ENCODE measurements at regions not wholly inside any gene's neighbourhood (a gene's known extent, or its start where the extent isn't known, plus 50 kb on each side); places are given as distances from the start of the nearest gene placed in this dataset.

DNA sequence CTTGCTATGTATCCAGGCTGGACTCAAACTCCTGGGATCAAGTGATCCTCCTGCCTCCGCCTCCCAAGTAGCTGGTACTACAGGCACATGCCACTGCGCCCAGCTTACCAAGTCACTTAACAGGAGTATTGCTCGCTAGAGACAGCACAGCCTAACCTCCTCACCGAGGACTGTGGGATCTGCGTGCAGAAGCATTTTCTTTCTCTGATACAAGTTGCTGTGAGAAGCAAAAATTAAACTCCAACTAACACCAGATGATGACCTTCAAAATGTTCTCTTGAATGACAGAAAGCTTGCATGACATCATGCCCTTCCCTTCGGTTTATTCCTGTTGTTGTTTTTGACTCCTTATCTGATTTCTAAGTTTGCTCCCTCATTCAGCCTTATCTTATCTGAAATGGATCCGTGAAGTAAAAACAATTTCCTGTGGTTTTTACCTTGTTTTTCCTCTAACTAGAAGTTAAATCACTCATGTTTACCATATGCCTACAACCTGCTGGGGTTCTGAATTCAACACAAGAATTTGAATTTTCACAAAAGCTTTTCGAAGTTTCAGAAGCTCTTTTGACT, 94.4 kb upstream of the KIF5B start:
- H3K4me3 ChIP-seq (replicated peaks; ENCODE audit: low read depth, low read length) = no peak overlapping the region
- TF ChIP-seq, protein P1, sequence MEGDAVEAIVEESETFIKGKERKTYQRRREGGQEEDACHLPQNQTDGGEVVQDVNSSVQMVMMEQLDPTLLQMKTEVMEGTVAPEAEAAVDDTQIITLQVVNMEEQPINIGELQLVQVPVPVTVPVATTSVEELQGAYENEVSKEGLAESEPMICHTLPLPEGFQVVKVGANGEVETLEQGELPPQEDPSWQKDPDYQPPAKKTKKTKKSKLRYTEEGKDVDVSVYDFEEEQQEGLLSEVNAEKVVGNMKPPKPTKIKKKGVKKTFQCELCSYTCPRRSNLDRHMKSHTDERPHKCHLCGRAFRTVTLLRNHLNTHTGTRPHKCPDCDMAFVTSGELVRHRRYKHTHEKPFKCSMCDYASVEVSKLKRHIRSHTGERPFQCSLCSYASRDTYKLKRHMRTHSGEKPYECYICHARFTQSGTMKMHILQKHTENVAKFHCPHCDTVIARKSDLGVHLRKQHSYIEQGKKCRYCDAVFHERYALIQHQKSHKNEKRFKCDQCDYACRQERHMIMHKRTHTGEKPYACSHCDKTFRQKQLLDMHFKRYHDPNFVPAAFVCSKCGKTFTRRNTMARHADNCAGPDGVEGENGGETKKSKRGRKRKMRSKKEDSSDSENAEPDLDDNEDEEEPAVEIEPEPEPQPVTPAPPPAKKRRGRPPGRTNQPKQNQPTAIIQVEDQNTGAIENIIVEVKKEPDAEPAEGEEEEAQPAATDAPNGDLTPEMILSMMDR (IDR thresholded peaks at IDR 0.05; ENCODE audit: low read depth, low read length, missing control alignments) = no peak
- no peak for DNase-seq (ENCODE audit: extremely low read depth, low read depth)

DNA sequence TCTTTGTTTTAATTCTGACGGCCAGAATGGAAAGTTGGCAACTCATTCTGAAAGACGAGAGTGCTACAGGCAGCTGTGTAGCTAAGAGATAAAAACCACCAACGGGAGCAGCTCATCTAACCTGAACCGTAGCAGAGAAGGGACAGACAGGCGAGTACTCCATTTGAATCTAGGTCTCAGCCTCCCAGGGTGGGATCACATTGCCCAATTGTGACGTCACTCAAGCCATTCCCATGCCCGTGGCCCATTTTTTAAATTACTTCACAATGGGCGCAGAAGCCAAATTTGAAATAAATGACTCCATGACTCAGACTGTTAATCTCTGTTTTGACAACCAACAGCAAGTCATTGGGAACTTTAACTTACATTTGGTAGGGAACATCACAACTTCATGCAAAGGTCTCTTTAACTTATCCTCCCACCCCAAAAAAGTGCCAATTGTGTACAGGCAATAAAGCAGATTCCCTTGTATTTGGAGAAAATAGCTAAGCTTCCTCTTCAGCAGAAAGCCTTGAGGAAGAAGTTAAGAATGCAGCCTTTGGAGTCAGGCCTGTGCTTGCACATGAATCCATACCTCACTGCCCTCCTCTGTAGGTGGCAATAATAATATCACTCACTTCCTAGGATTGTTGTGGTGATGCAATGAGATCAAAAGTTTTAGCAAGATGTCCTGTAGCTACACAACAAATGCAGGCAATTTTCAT, 93.2 kb upstream of the KIF5B start:
- no peak overlapping the region for H3K4me3 ChIP-seq (replicated peaks; ENCODE audit: low read depth, low read length)
- TF ChIP-seq, protein P1 (IDR thresholded peaks at IDR 0.05; ENCODE audit: low read depth, low read length, missing control alignments) = no peak
- DNase-seq (ENCODE audit: extremely low read depth, low read depth) = no peak

DNA sequence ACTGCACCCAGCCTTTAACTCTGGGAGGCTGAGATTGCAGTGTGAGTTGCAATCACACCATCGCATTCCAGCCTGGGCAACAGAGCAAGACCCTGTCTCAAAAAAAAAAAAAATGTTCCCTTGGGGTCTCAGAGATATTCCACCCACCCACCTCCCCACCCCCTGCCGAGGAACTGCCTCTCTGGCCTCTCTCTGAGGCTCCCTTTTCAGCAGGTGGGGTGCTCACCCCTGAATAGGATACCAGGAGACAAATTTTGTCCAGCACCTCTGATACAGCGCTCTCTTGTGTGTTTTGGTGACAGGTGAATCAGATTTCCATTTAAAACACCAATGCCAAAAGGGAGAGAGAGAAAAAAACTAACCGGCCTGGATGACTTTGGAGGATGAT, 92.6 kb upstream of the KIF5B start:
- H3K4me3 ChIP-seq (replicated peaks; ENCODE audit: low read depth, low read length) = no peak overlapping the region
- TF ChIP-seq, protein P1 (IDR thresholded peaks at IDR 0.05; ENCODE audit: low read depth, low read length, missing control alignments) = no peak
- DNase-seq (ENCODE audit: extremely low read depth, low read depth) = no peak

DNA sequence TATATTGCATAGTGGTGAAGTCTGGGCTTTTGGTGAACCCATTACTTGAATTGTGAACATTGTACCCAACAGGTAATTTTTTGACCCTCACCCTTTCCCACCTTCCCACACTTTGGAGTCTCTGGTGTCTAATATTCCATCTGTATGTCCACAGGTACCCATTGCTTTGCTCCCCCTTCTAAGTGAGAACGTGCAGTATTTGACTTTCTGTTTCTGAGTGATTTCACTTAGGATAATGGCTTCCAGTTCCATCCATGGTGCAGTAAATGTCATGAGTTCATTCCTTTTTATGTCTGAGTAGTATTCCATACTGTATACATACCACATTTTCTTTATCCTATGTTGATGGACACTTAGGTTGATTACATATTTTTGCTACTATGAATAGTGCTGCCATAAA, 91.5 kb upstream of the KIF5B start:
- DNase-seq (ENCODE audit: extremely low read depth, low read depth) = no peak
- H3K4me3 ChIP-seq (replicated peaks; ENCODE audit: low read depth, low read length) = no peak overlapping the region
- TF ChIP-seq, protein P1 (IDR thresholded peaks at IDR 0.05; ENCODE audit: low read depth, low read length, missing control alignments) = no peak

DNA sequence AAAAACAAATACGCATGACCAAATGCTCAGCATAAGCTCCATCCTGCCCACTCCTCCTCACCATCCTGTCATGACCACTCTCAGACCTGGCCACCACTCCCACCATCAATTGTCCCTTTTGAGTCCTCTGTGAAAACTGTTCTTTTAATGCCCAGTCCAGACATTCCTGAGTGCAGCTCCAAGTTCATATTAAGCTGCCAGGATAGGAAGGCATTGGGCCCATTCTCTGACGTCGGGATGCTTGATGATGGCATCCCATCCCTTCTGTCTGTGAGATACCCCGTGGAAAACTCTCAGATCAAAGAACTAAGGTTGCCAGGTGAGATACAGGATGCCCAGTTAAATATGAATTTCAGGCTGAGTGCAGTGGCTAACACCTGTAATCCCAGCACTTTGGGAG, 89.9 kb upstream of the KIF5B start:
- no peak for DNase-seq (ENCODE audit: extremely low read depth, low read depth)
- no peak overlapping the region for H3K4me3 ChIP-seq (replicated peaks; ENCODE audit: low read depth, low read length)
- TF ChIP-seq, protein P1 (IDR thresholded peaks at IDR 0.05; ENCODE audit: low read depth, low read length, missing control alignments) = no peak

DNA sequence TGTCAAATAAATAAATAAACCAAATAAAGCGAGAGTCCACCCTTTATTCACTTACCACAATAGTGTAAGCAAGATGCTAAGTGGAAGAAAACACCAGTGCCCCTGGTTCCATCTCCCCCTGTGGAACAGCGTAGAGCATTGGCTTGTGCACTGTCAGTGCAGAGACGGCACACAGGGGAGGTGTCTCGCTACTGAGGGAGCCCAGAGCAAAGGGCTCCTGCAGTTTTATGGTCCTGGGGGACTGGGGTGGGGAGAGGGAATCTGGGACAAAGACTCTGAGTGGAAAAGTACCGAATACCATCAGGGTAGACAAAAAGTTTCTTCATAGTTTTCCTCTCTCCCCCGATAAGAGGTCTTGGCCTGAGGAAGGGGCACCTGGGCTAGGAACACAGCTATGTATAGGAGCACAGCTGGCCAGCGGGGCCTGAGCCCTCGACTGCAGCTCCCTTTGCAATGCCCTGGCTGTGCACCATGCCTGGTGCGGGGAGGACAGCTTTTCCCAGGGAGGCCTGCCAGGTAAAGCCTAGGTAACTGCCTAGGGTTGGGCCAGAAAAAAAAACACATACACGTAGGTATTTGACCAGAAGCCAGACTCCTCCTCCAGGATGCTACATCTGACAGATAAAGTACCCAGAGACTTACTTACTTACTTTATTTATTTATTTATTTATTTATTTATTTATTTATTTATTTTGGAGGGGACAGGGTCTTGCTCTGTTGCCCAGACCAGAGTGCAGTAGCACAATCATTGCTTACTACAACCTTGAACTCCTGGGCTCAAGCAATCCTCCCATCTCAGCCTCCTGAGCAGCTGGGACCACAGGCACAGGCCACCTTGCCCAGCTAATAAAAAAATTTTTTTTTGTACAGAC, 88.8 kb upstream of the KIF5B start:
- DNase-seq (ENCODE audit: extremely low read depth, low read depth) = no peak
- TF ChIP-seq, protein P1 (IDR thresholded peaks at IDR 0.05; ENCODE audit: low read depth, low read length, missing control alignments) = no peak
- H3K4me3 ChIP-seq (replicated peaks; ENCODE audit: low read depth, low read length) = no peak overlapping the region

All from HFF-Myc (cell line).